ENCODE measurements at regions not wholly inside any gene's neighbourhood (a gene's known extent, or its start where the extent isn't known, plus 50 kb on each side); places are given as distances from the start of the nearest gene placed in this dataset.
"Not testable (repeated sequence)": the region's sequence is repeated elsewhere in the genome, so short reads cannot be mapped to it uniquely, and the experiment has no call there.

GRCh38 chr16:9663588-9663987, 518.6 kb downstream of the GRIN2A start:
- no peak for DNase-seq (ENCODE audit: insufficient read length, low spot score)
- no peak for FAIRE-seq

DNA sequence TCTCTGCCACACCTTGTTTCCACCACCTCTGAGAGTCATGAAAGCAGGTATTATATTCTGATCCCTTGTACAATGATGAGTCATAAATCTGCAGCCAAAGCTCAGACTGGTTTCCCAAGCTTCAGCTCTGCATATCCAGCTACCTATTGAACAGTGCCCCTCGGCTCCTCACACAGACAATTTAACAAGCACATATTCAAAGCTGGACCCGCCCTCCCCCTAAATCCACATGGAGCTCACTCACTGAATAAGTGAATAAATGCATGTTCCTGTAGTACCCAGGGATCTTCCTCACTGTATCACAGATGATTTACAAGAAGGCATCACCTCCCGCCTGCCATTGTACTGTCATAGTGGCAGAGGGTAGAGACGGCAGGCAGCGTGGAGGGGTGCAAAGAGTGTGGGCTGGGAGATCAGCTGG, 516.4 kb downstream of the GRIN2A start:
- no peak for FAIRE-seq
- DNase-seq (ENCODE audit: insufficient read length, low spot score) = no peak

DNA sequence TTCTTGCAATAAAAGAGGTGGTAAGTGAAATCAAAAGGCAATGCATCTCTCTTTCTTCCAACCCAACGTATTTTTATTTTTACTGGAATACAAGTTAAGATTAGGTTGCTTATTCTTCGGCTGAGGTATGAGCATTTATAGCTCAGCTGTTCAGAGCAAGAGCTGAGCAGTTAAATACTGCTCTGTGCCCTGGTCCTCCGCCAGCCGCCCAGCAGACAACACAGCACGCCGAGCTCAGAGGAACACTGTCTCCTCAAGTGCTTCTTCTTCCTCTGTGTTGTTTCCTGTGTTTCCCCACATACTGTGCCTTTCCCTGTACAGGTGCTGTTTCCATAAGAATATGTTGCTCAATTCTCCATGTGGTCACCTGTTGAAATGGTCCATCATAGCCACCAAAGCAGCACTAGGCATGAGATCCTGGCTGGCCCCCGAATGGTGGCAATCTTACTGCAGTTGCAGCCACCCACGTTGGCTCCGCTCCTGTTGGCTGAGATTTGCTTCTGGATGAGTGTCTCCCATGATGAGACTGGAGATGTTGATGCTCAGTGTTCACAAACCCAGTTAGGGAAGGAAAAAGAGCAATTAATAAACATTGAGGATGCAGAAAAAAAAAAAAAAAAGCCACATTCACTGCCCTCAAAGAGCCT, 515.3 kb downstream of the GRIN2A start:
- no peak for FAIRE-seq
- no peak for DNase-seq (ENCODE audit: insufficient read length, low spot score)

DNA sequence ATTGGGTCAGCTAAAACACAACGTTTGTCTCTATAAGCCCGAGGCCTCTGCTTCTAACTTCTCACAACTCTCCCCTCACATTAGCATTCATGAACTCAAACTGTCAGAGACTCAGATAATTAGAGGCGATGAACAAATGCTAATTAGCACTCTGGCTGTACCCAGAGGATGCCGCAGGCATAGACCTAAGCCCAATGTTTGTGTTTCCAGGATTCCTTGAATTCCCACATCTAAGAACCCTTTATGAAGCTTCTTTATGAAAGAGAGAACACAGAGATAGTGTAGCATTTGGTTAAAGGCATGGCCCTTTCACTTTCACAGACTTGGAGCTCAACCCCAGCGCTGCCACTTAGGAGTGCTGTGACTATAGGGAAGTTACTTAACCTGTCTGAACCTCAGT, 512.2 kb downstream of the GRIN2A start:
- DNase-seq (ENCODE audit: insufficient read length, low spot score) (no peak), FAIRE-seq (no peak)

- not testable (repeated sequence) for DNase-seq (ENCODE audit: insufficient read length, low spot score); FAIRE-seq
These were observed 511.6 kb downstream of the GRIN2A start for GRCh38 chr16:9670616-9671015.

- FAIRE-seq; DNase-seq (ENCODE audit: insufficient read length, low spot score): not testable (repeated sequence)
These were observed 505.5 kb downstream of the GRIN2A start for GRCh38 chr16:9676560-9677300.

DNA sequence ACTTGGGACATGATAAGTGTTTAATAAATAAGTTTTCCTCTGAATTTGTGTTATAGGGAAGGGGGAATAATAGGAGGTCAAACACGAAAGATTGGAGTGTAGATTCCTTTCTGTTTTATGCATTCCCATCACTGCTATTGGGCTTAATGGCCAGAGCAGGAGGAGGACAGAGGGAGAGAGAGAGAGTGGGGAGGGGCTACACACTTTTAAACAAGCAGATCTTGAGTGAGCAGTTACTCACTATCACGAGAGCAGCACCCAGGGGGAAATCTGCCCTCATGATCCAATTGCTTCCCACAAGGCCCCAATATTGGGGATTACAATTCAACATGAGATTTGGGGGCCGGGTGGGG, 505.0 kb downstream of the GRIN2A start:
- no peak for FAIRE-seq
- DNase-seq (ENCODE audit: insufficient read length, low spot score) = no peak

- no peak for FAIRE-seq
- DNase-seq (ENCODE audit: insufficient read length, low spot score) = no peak
These were observed 502.9 kb downstream of the GRIN2A start for GRCh38 chr16:9679213-9679767.

DNA sequence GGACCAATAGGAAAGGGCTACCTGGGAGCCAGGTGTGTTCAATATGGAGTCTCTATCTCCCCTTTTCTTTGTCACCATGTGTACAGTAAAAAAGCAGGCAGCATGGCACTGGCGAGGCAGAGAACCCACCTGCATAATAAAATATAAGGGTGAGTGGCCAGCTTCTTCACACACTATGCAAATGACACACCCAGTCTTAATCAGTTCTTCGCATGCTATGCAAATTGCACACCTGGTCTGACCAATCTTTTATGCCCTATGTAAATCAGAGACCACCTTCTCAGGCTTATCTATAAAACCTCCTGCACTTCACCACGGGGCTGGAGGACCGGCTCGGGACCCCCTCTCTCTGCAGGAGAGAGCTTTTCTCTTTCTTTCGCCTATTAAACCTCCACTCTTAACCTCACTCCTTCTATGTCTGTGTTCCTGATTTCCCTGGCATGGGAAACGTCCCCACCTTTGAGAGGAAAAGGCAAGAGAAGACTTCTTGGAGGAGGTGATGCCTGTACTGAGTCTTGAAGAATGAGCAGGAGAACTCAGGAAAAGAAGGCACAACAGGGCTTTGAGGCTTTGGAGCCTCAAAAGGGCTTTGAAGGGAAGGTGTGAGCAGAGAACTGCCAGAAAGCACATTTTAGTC, 502.1 kb downstream of the GRIN2A start:
- no peak for DNase-seq (ENCODE audit: insufficient read length, low spot score)
- FAIRE-seq = no peak

GRCh38 chr16:9680968-9681367, 501.3 kb downstream of the GRIN2A start:
- no peak for DNase-seq (ENCODE audit: insufficient read length, low spot score)
- FAIRE-seq = no peak

DNA sequence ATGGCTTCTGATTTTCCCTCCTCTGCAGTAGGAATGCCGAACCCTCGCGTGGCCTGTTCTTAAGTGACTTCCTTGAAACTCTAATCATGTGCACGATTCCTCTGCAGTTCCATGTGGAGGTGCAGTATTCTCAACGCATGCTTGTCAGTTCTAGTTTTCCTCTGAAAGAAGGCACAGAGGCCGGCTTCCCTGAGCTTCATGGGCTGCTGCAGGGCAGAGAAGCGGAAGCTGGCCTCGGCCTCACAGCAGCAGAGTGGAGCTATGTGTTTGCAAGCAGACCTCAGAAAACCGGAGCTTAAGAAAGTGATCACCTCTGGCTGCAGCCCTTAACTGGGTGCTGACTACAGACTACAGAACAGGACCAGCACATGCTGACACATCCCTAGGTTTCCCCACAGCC, 500.7 kb downstream of the GRIN2A start:
- DNase-seq (ENCODE audit: insufficient read length, low spot score) (no peak), FAIRE-seq (no peak)

GRCh38 chr16:9682320-9682719, 499.9 kb downstream of the GRIN2A start:
- no peak for DNase-seq (ENCODE audit: insufficient read length, low spot score)
- no peak for FAIRE-seq

DNA sequence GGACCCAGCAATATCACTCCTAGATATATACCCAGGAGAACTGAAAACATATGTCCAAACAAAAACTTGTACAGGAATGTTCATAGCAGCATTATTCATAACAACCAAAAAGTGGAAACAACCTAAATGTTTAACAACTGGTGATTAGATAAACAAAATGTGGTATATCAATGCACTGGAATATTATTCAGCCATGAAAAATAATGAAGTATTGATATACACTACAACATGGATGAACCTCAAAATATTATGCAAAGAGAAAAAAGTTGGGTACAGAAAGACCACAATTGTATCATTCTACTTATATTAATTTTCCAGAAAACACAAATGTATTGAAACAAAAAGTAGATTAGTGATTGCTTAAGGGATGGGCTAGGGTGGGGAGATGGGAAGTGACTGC, 498.6 kb downstream of the GRIN2A start:
- FAIRE-seq = no peak
- DNase-seq (ENCODE audit: insufficient read length, low spot score) = no peak

GRCh38 chr16:9687737-9688319, 494.4 kb downstream of the GRIN2A start:
- DNase-seq (ENCODE audit: insufficient read length, low spot score) (no peak), FAIRE-seq (no peak)

- FAIRE-seq = no peak
- DNase-seq (ENCODE audit: insufficient read length, low spot score) = no peak
These were observed 492.6 kb downstream of the GRIN2A start for GRCh38 chr16:9689597-9689996.

- FAIRE-seq (no peak), DNase-seq (ENCODE audit: insufficient read length, low spot score) (no peak)
These were observed 487.1 kb downstream of the GRIN2A start for GRCh38 chr16:9695152-9695551.
